ENCODE measurements at regions not wholly inside any gene's neighbourhood (a gene's known extent, or its start where the extent isn't known, plus 50 kb on each side); places are given as distances from the start of the nearest gene placed in this dataset.

DNA sequence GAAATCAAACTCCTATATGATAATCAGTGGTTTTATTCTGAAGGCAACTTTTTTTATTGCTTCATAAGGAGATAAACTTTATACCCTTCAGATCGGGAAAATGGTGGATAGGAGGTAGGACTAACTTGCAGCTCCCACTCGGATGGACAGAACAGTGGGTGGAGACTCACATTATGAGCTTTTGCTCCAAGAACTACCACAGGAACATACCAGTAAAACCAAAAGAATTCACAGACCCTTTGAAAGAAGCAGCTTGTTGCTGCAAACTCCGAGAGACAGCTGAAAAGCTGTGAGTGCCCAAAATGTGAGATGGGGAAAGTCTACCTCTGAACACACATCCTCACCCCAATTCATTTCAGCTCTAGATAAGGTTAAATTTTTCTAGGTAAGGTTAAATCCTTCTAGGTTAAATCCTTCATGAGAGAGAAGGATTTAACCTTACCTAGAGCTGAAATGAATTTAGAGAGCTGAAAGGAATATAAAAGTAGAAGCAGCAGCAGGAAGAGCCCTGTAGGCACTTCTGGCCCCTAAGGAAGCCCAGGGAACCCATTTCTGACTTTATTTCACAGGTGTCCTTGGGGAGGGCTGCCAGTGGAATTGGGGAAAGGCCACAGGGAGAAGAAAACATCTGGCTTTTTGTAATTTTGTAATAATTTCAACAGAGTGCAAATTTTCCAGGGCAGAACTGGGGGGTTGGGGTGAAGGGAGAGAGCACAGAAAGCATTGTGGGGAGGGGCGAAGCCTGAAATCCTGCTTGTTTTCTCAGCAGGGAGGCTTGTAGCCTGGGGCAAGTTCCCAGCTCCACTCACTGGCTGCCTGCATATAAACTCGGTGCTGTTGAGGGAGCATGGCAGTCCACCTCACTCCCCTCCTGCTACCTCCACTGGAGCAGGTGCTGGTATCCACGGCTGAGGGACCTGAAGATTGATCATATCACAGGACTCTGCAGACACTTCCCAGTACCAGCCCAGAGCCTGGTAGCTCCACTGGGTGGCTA lies 65.9 kb upstream of the HCRTR2 start:
- TF ChIP-seq, protein P1, sequence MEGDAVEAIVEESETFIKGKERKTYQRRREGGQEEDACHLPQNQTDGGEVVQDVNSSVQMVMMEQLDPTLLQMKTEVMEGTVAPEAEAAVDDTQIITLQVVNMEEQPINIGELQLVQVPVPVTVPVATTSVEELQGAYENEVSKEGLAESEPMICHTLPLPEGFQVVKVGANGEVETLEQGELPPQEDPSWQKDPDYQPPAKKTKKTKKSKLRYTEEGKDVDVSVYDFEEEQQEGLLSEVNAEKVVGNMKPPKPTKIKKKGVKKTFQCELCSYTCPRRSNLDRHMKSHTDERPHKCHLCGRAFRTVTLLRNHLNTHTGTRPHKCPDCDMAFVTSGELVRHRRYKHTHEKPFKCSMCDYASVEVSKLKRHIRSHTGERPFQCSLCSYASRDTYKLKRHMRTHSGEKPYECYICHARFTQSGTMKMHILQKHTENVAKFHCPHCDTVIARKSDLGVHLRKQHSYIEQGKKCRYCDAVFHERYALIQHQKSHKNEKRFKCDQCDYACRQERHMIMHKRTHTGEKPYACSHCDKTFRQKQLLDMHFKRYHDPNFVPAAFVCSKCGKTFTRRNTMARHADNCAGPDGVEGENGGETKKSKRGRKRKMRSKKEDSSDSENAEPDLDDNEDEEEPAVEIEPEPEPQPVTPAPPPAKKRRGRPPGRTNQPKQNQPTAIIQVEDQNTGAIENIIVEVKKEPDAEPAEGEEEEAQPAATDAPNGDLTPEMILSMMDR (IDR thresholded peaks at IDR 0.05): no peak
- no peak for TF ChIP-seq POLR2A (IDR thresholded peaks at IDR 0.05)
